Stimulated activated CD4-positive, alpha-beta T cell treated with anti-CD3 and anti-CD28 coated beads, Interleukin-15, amount 100 ng/mL, for 1 hour (primary cell): ENCODE measurements at regions not wholly inside any gene's neighbourhood (a gene's known extent, or its start where the extent isn't known, plus 50 kb on each side); places are given as distances from the start of the nearest gene placed in this dataset.

Experiments used
- DNase-seq, 2 donors: peaks; one replicate each; pipeline ENCODE4 v3.0.0-alpha.2; 2020; ENCODE audit warnings: low read depth in 1 of 2, low spot score in 1 of 2

GRCh38 chr2:8514274-8514662, 167.6 kb upstream of the ID2 start:
- no peak for DNase-seq

GRCh38 chr2:8514796-8515758, 166.8 kb upstream of the ID2 start:
- DNase-seq = peak in 1 of 2 donors; percentile 33

GRCh38 chr2:8515864-8516533, 165.9 kb upstream of the ID2 start:
- DNase-seq = no peak

- DNase-seq = no peak
These were observed 163.9 kb upstream of the ID2 start for GRCh38 chr2:8517850-8518498.

DNA sequence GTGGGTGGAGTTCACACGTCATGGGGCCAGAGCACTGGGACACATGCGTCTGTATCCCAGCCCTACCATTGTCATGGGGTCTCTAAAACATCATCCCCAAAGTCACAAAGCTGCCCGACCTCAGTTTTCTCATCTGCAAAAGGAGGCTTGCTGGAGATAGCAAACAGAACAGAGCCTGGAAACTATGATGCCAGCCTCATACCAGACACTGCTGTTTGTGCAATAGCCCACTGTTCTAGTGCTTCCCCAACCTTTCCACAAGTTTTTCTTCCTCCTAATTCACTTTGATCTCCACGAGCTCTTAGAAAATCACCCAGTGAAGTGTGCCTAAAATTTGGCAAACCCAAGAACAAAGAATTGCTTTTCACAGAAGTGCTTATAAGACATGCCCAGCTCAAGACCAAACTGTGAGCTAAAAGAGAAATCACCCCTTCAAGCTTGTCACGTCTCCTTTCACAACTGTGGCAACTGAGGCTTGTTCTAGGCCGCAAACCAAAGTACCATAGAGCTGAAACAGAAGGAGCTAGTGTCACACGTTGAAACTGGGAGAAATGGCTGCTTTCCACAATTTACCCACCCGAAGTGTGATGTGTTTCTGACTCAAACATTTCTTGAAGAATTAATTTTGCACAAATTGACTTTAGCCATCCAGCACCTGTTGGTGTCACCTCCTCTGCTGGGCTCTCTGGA, 162.7 kb upstream of the ID2 start:
- no peak for DNase-seq

GRCh38 chr2:8520791-8521344, 161.0 kb upstream of the ID2 start:
- no peak for DNase-seq

GRCh38 chr2:8522687-8523086, 159.2 kb upstream of the ID2 start:
- no peak for DNase-seq

GRCh38 chr2:8524388-8524787, 157.5 kb upstream of the ID2 start:
- no peak for DNase-seq

- no peak for DNase-seq
These were observed 157.0 kb upstream of the ID2 start for GRCh38 chr2:8524823-8525222.

DNA sequence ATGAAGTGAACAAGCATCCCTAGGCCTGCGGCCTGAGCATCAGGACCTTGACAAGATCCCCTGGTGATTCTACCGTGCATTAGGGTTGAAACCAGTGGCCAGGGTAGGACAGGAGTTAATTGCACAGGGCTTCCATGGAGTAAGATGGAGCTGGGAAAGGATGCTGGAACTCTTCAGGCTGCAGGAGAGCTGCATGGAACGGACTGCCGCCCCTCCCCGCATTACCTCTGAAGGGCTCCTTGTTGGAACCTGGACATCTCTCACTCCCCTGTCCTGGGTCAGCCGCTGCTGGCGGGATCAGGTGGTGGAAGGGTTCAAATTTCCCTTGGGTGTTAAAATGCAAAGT, 156.6 kb upstream of the ID2 start:
- no peak for DNase-seq

DNA sequence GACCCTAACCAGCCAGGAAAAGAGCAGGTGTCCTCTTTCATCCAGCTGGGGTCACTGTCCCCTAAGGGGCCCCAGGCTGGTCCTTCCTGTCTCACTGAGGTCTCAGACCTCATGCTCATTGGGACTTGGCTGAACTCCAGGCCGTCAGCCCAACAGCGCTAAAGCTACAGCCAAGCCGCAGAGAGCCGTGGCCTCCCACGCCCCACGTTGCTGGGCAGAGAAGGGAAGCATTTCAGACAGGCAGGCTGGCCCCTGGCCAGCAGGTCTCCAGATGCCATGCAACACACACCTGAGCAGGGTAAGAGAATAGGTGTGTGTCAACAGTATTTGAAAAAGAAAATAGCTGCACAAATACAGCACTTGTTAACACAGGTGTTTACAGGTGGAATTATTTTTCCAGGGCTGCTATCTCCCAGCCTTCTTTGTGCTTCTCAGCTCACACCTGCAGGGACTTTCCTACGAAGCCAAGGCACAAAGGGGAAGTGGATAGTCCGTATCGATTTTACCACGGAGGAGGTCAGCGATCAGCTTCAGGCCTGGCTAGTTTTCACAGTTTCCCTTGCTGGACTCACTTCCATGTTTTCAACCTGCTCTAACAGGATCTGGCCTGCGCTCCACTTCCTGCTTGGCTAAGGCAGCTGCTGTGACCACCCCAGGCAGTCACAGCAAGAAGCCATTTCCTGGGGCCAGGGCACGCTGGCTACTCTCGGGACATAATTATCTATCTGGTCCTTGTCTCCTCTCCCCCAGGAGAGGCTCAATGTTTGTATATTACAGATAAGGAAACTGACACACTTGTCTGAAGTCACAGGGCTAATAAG, 156.1 kb upstream of the ID2 start:
- no peak for DNase-seq

DNA sequence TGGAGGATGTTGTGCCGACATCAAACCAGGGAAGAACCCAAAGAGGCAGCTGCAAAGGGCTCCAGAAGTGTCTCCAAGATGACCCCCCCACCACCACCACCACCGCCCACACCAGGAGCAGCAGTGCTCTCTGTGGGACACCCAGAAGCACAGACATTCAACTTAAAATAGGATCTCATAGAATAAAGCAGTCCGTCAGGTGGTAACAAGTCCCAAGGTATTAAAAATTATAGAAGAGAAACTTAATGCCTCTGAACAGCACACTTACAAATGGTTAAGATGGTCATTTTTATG, 155.5 kb upstream of the ID2 start:
- no peak for DNase-seq

- DNase-seq = no peak
These were observed 154.8 kb upstream of the ID2 start for GRCh38 chr2:8527031-8527430.

- no peak for DNase-seq
These were observed 154.2 kb upstream of the ID2 start for GRCh38 chr2:8527676-8528075.

- no peak for DNase-seq
These were observed 153.0 kb upstream of the ID2 start for GRCh38 chr2:8528863-8529262.

DNA sequence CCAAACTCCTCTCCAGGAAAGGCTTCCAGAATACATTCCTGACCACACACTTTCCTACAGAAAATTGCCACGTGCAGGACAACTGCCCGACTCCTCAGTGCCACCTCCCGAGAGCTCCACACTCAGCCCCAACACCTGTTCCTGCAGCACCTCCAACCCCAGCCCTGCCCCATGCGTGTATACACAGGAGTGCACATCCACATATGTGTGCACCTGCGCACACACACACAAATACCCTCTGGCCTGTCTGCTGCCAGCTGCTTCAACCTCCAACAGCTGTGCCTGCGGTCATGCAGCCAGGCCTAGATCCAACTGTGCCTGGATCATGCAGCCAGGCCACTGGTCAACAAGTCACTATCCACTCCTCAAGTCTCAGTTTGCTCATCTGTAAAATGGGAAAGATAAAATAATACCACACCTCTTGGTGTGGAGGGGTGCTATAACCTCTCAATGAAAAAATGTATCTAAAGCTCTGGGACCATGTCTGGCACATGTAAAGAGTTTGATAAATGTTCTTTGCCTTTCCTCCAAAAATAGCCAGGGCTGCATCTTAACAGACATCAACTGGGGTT, 152.1 kb upstream of the ID2 start:
- DNase-seq = no peak

GRCh38 chr2:8531481-8531880, 150.4 kb upstream of the ID2 start:
- no peak for DNase-seq

DNA sequence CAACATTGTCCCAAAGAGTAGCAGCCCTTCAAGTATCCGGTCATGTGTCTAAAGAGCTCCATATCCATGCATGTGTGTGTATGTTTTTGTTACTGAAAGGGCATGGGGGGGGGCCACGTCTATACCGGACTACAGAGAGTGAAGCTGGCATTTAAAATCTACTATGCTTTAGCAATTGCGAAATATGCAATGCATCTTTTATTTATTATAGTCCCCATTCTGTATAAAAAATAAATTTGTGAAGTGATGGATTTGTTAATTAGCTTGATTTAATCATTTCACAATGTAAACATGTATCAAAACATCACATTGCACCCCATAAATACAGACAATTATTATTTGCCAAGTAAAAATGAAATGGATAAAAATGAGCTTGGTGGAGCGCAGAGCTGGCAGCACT, 149.4 kb upstream of the ID2 start:
- DNase-seq = no peak

DNA sequence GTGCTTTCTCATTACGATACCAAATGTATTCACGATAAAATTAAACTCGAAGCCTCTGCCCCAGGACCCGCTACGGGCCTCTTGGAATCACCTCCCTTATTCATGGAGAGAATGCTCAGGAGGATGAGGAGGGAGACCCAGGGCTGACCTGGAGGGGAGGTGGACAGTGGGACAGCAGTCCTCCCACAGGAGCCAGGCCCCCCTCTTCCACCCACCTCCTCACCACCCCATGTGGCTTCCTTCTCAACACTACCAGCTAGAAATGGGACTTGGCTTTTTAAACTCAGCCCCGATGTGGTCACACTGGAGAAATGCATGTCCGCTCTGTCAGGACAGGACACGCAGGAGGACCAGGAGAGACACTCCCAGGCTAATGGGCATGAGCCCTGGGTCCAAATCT, 147.9 kb upstream of the ID2 start:
- no peak for DNase-seq

- no peak for DNase-seq
These were observed 147.5 kb upstream of the ID2 start for GRCh38 chr2:8534386-8534728.
